ENCODE measurements at regions not wholly inside any gene's neighbourhood (a gene's known extent, or its start where the extent isn't known, plus 50 kb on each side); places are given as distances from the start of the nearest gene placed in this dataset.

- Histone ChIP-seq H4K5ac (ENCODE audit: low read depth, low read length) (no peak overlapping the region), H3K9me3 (ENCODE audit: control insufficient read depth, insufficient read depth, low read length) (no peaks in the 10 kb centered on the region), H2AK9ac (replicated peaks; ENCODE audit: low read depth, low read length, poor library complexity) (no peak overlapping the region), H2AFZ (replicated peaks; ENCODE audit: low read length, poor library complexity) (no peak overlapping the region), H3K4ac (ENCODE audit: low read depth, low read length) (no peak overlapping the region), H3K27ac (ENCODE audit: insufficient read depth, low read length) (no peak overlapping the region), H3K56ac (ENCODE audit: extremely low read depth, insufficient read depth, low read length) (no peak overlapping the region), H2BK120ac (ENCODE audit: low read depth, low read length) (no peak overlapping the region), H3K18ac (ENCODE audit: low read depth, low read length) (no peak overlapping the region), H4K91ac (ENCODE audit: insufficient read depth, low read depth, low read length) (no peak overlapping the region), H3K14ac (replicated peaks; ENCODE audit: low read depth, low read length) (no peak overlapping the region), H2AK5ac (ENCODE audit: low read depth, low read length) (no peak overlapping the region), H3K36me3 (ENCODE audit: control insufficient read depth, insufficient read depth, low read length) (no peaks in the 10 kb centered on the region), H4K8ac (ENCODE audit: low read depth in 2 of 2, low read length in 2 of 2) (no peak overlapping the region), H3K9me1 (ENCODE audit: insufficient read depth, low read length) (no peaks in the 10 kb centered on the region), H3K4me3 (ENCODE audit: insufficient read depth, low read depth, low read length) (no peak overlapping the region), H3K9ac (ENCODE audit: low read depth, low read length) (no peak overlapping the region), H3K4me1 (ENCODE audit: control insufficient read depth, insufficient read depth, low read length) (no peaks in the 10 kb centered on the region), H3K79me1 (ENCODE audit: low read depth in 1 of 2, low read length in 2 of 2) (no peaks in the 10 kb centered on the region), H2BK20ac (ENCODE audit: low read depth, low read length) (no peak overlapping the region), H3K27me3 (ENCODE audit: control insufficient read depth, insufficient read depth, low read length) (no peaks in the 10 kb centered on the region), H2BK15ac (ENCODE audit: low read depth, low read length) (no peak overlapping the region), H4K20me1 (ENCODE audit: insufficient read depth, low read length) (no peaks in the 10 kb centered on the region), H3K4me2 (ENCODE audit: low read depth, low read length) (no peak overlapping the region), H2BK5ac (ENCODE audit: low read depth, low read length, poor library complexity, severe bottlenecking) (no peak overlapping the region), H3K23ac (ENCODE audit: low read depth, low read length) (no peak overlapping the region)
- ChIA-PET CTCF (no interaction called here), POLR2A (ENCODE audit: unreplicated experiment) (no interaction called here)
- no TSS peak for BruUV-seq (replicated peaks)
- TF ChIP-seq USF2 (IDR thresholded peaks at IDR 0.05; ENCODE audit: low read depth, low read length): no peak
- no peak for TF ChIP-seq MXI1 (IDR thresholded peaks at IDR 0.05; ENCODE audit: borderline replicate concordance, low read depth, low read length)
- no peak for TF ChIP-seq RFX5 (IDR thresholded peaks at IDR 0.05; ENCODE audit: low read depth, low read length)
- TF ChIP-seq MAFK (IDR thresholded peaks at IDR 0.05; ENCODE audit: low read depth, low read length): no peak
- no peak for TF ChIP-seq CTCF (conservative IDR thresholded peaks at IDR 0.05; ENCODE audit: low read depth, low read length)
- no peak for TF ChIP-seq NFE2L2 (IDR thresholded peaks at IDR 0.05; ENCODE audit: low read depth, low read length)
- no peak for TF ChIP-seq MAZ (IDR thresholded peaks at IDR 0.05; ENCODE audit: borderline replicate concordance, low read depth, low read length)
- TF ChIP-seq POLR2A (IDR thresholded peaks at IDR 0.05; ENCODE audit: low read depth, low read length): no peak
- no peak for TF ChIP-seq RAD21 (IDR thresholded peaks at IDR 0.05; ENCODE audit: low read length)
- no peak for TF ChIP-seq FOS (IDR thresholded peaks at IDR 0.05; ENCODE audit: low read depth, low read length)
- no peak for TF ChIP-seq CEBPB (IDR thresholded peaks at IDR 0.05; ENCODE audit: low read depth, low read length)
- TF ChIP-seq BHLHE40 (IDR thresholded peaks at IDR 0.05; ENCODE audit: low read depth, low read length): no peak
- TF ChIP-seq SMC3 (IDR thresholded peaks at IDR 0.05; ENCODE audit: low read depth, low read length): no peak
- TF ChIP-seq CHD1 (IDR thresholded peaks at IDR 0.05; ENCODE audit: low read depth, low read length): no peak
- TF ChIP-seq ELK1 (IDR thresholded peaks at IDR 0.05; ENCODE audit: borderline replicate concordance, low read depth, low read length): no peak
- no peak for TF ChIP-seq RCOR1 (IDR thresholded peaks at IDR 0.05; ENCODE audit: insufficient replicate concordance, low read length)
- in situ Hi-C loops (cut with MboI; ENCODE audit: low sequenced_read_pairs) (no loop called here), intact Hi-C loops (cut with micrococcal nuclease) (no loop called here), dilution Hi-C loops (cut with HindIII; ENCODE audit: low sequenced_read_pairs, unreplicated experiment) (no loop called here)
- ATAC-seq (ENCODE audit: low read depth) (no peak), DNase-seq (no peak)
- no CpG with 5 or more reads among the region's 2 CpGs for WGBS, 2 experiments (ENCODE audit: extremely low coverage in 2 of 2, insufficient read length in 1 of 2)
Measured at GRCh38 chr6:11449408-11449807, 88.1 kb upstream of the TMEM170B start.
